ENCODE measurements at regions not wholly inside any gene's neighbourhood (a gene's known extent, or its start where the extent isn't known, plus 50 kb on each side); places are given as distances from the start of the nearest gene placed in this dataset.

- no peaks in the 10 kb centered on the region for H3K27me3 ChIP-seq (ENCODE audit: control insufficient read depth, insufficient read depth, low read length)
- no peak overlapping the region for H3K4me3 ChIP-seq (ENCODE audit: low read depth, low read length)
- no peaks in the 10 kb centered on the region for H3K36me3 ChIP-seq (ENCODE audit: control insufficient read depth, insufficient read depth, low read length)
- TF ChIP-seq CTCF (IDR thresholded peaks at IDR 0.05; ENCODE audit: insufficient read depth, low read length, poor library complexity, severe bottlenecking): no peak
- no peak for DNase-seq (ENCODE audit: low read depth)
These were observed 375.1 kb downstream of the MED10 start for GRCh38 chr5:6003040-6003825.

GRCh38 chr5:6000867-6001266 lies 377.5 kb downstream of the MED10 start:
- no peak for DNase-seq (ENCODE audit: low read depth)
- no peak for TF ChIP-seq CTCF (IDR thresholded peaks at IDR 0.05; ENCODE audit: insufficient read depth, low read length, poor library complexity, severe bottlenecking)
- Histone ChIP-seq H3K36me3 (ENCODE audit: control insufficient read depth, insufficient read depth, low read length) (no peaks in the 10 kb centered on the region), H3K27me3 (ENCODE audit: control insufficient read depth, insufficient read depth, low read length) (no peaks in the 10 kb centered on the region), H3K4me3 (ENCODE audit: low read depth, low read length) (no peak overlapping the region)

- no peaks in the 10 kb centered on the region for H3K36me3 ChIP-seq (ENCODE audit: control insufficient read depth, insufficient read depth, low read length)
- H3K27me3 ChIP-seq (ENCODE audit: control insufficient read depth, insufficient read depth, low read length): no peaks in the 10 kb centered on the region
- TF ChIP-seq CTCF (IDR thresholded peaks at IDR 0.05; ENCODE audit: insufficient read depth, low read length, poor library complexity, severe bottlenecking): no peak
- H3K4me3 ChIP-seq (ENCODE audit: low read depth, low read length): no peak overlapping the region
- DNase-seq (ENCODE audit: low read depth): no peak
These were observed 382.5 kb downstream of the MED10 start for GRCh38 chr5:5995819-5996218.

- TF ChIP-seq CTCF (IDR thresholded peaks at IDR 0.05; ENCODE audit: insufficient read depth, low read length, poor library complexity, severe bottlenecking): no peak
- Histone ChIP-seq H3K36me3 (ENCODE audit: control insufficient read depth, insufficient read depth, low read length) (no peaks in the 10 kb centered on the region), H3K27me3 (ENCODE audit: control insufficient read depth, insufficient read depth, low read length) (no peaks in the 10 kb centered on the region), H3K4me3 (ENCODE audit: low read depth, low read length) (no peak overlapping the region)
- DNase-seq (ENCODE audit: low read depth): no peak
These were observed 391.7 kb downstream of the MED10 start for GRCh38 chr5:5986492-5987178.

GRCh38 chr5:5985332-5985731 lies 393.0 kb downstream of the MED10 start:
- no peak for DNase-seq (ENCODE audit: low read depth)
- no peak for TF ChIP-seq CTCF (IDR thresholded peaks at IDR 0.05; ENCODE audit: insufficient read depth, low read length, poor library complexity, severe bottlenecking)
- Histone ChIP-seq H3K36me3 (ENCODE audit: control insufficient read depth, insufficient read depth, low read length) (no peaks in the 10 kb centered on the region), H3K27me3 (ENCODE audit: control insufficient read depth, insufficient read depth, low read length) (no peaks in the 10 kb centered on the region), H3K4me3 (ENCODE audit: low read depth, low read length) (no peak overlapping the region)
